ENCODE measurements at regions not wholly inside any gene's neighbourhood (a gene's known extent, or its start where the extent isn't known, plus 50 kb on each side); places are given as distances from the start of the nearest gene placed in this dataset.

GRCh38 chr1:29475326-29475725 is 239.0 kb downstream of the PTPRU start:
- no peak for DNase-seq

DNA sequence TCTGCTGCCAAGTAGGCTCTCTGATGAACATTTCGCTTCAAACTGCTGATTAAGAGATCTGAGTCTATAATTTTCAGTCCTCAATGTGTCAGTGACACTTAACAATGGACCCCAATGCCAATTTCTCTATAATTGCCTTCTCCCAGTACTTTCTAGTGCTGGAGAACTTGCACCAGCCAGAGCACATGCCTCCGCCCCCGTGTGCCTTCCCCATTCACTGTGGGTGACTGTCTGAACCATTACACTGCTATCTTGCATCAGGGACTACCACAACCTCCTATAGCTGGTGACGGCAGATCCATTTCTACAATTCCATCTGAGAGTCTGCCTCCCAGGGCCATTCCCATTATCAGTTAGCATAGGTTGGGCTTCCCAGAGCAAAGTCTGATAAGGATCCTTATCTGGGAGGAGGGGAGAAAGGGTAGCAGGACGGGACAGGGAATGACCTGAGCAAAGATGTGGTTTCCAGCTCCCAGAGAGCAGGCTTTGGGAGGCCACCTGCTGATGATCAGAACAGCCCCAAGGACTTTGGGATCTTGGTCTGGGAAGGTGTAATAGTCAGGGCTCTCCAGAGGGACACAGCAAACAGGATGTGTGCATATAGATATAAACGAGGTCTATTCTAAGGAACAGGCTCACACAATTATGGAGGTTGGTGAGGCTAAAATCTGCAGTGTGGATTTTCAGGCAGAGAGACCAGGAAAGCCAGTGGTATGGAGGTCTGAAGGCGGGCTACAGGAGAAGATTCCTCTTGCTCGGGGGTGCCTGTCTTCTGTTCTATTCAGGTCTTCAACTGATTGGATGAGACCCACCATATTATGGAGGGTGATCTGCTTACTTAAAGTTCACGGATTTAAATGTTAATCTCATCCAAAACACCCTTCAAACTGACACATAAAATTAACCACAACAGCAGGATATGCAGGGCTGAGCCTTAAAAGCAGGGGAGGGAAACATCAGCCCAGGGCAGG is 238.2 kb downstream of the PTPRU start:
- peak in 1 of 3 experiments; percentile 32 for DNase-seq

GRCh38 chr1:29473161-29473855 is 237.0 kb downstream of the PTPRU start:
- DNase-seq = peak in 1 of 3 experiments; percentile 50

DNA sequence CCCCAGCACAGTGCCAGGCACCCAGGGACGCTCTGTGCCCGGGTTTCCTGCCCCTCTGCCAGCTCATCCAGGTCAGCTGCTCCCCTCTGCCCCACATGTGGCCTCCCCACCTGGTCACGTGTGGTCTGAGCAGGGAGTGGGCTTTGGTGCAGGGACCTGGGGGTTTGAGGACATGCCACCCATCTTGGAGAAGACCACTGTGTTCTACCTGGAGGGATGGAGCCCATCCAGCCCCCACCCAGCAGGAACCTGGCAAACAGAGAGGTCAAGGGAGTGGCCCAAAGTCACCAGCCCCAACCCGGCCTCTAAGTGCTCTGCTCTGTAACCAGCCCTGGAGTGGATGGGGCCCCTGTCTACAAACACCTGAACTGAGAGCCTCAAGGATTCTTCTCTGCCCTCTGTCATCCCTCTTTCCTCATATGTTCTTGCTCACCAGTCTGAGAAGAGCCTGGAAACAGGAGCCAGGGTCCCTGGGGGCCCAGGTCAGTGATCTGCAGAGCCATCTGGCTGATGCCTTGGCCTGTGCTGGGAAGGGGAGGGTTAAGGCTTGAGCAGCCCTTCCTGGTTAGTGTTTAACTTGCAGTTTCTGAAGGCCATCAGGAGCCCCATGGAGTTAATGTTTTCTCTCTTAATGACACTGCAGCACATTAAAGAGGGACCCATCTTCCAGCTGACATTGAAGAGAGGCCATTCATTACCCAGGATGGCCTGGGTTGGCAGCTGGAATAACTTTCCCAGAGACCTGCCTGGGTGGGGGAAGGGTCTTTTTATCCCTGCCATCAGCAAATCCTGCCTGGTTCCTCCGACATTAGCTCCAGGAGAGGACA is 235.4 kb downstream of the PTPRU start:
- peak; percentile 58 to 90 (median 82) for DNase-seq

DNA sequence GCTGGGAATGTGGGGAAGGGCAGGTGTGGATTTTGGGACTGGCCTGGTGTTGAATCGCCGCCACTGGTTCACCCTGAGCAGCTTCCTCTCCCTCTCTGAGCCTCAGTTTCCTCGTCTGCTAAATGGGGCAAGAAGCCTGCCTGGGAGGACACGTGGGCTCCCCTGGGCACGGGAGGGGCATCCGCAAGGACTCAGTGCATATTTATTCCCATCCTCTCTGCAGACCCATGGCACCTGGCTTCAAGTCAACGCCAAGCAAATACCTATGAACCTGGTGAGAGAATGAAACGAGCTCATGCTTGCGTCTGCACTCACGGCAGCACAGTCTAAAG is 234.4 kb downstream of the PTPRU start:
- DNase-seq = no peak

DNA sequence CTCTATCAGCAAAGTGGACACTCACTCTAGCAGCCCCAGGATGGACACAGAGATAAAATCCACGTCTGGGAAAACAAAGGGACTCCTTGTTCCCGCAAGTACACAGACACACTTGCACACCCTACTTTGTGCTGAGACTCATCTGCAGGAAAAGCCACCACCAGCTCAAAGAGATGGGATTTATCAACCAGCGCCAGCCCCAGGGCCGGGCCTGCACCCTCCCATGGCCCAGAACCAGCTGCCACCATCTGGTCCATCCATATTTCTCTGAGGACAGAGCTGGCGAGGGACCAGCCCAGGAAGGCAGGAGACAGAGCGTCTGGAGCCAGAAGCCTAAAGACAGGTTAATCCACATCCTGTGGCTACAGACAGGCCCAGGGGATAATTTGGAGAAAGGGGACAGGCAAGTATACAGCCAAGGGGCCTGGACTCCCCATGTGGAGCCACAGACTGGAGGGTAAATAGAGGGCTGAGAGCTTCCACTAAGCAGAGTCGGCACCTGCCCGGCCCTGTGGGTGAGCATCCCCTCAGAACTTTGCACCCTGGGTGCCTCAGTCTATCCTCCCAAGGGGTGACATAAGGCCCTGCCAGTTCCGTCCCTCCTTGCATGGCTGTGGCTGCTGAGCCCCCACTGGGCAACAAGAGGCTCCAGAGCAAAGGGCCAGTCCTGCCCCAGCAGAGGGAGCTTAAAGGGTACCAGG is 233.9 kb downstream of the PTPRU start:
- peak in 2 of 3 experiments; percentile 14 to 29 for DNase-seq

GRCh38 chr1:29469457-29469856 is 233.1 kb downstream of the PTPRU start:
- no peak for DNase-seq

DNA sequence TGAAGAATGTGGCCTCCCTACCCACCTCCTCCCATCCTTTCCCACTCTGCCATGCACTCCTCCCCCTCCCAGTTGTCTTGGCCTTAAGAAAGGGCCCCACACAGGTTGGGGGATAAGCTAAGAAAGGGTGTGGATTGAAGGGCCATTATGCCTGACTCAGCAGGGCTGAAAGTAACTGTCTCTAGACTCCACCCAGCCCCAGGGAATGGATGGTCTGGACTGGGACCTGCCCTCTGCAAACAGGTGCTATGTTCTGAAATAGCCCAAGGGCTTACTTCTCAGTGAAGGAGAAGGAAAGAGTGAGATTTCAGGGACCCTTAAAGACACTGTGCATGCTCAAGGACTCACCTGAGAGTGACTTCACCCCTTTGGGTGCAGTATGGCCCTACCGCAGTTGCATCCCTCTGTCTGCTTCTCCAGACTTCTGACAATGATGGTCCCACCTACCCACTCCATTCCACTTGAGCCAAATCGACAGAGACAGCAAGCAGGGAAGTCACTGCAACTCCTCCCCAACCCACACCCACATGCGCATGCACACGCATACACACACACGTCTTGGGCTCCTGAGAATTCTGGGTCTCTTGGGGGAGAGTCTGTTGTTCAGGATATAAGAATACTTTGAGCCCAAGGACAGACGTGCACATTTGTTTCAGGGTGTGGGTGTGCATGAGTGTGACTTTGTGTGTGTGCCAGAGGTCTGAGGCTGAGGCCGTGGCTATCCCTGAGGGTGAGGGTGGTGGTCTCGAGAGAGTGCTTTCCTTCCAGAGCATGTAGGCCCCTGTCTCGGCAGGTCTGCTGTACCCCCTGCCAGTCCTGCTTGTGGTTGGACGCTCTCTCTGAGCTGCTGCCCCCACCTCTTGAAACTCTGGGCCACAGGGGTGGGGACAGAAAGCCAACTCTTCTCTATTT is 231.9 kb downstream of the PTPRU start:
- DNase-seq = no peak

DNA sequence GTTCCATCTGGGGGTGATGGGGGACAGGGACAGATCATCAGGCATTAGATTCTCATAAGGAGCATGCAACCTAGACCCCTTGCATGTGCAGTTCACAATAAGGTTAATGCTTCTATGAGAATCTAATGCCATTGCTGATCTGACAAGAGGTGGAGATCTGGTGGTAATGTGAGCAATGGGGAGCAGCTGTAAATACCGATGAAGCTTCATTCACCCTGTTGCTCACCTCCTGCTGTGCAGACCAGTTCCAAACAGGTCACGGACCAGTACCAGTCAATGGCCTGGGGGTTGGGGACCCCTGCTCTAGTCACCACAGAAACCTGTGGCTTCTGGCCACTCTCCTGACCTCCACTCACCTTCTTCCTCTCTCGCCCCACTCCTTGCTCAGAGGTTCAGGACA is 229.9 kb downstream of the PTPRU start:
- no peak for DNase-seq

- DNase-seq = no peak
Observed at GRCh38 chr1:29465755-29466154, 229.4 kb downstream of the PTPRU start.

- no peak for DNase-seq
Observed at GRCh38 chr1:29462096-29462495, 225.8 kb downstream of the PTPRU start.

DNA sequence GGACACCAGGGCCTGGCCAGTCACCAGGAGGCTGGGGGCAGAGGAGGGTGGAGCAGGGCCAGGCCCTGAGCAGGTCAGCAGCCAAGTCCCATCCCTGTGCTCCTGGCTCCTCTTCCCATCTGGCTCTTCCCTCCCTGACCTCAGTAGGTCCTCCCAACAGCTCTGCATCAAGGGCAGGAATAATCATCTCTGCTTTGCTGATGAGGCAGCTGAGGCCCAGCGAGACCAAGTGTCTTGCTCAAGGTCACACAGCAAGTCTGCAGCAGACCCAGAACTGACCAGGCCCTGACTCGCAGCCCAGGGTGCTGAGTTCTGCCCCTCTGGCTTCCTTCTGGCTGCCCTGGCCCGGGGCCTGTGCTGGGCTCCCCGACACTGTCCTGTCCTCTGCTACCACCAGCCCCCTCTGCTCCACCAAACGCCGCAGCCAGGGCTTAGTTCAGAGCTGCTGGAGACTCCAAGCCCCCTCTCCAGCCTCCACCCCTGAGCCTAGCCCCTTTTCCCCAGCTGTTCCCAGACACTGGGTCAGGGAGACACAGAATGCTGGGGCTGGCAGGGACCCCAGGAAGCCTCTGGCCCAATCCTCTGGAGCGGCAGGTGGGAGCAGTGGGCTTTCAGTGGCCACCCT is 224.9 kb downstream of the PTPRU start:
- DNase-seq = no peak

GRCh38 chr1:29460694-29461093 is 224.4 kb downstream of the PTPRU start:
- DNase-seq = no peak

- DNase-seq = peak in 2 of 3 experiments; percentile 42 to 59
Observed at GRCh38 chr1:29460041-29460610, 223.8 kb downstream of the PTPRU start.

DNA sequence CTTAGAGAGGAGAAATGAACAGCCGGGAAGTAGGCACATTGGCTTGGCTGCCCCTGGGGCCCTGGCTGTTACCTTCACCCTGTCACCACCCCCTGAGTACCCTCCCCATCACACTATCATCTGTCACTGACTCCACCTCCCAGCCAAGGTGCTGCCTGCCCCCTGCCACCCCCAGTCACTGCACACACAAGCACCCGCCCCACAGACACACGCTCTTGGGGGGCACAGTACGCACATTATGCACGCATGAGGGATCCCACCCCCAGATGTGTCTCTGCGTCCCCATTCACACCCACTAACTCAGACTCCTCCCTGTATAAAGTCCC is 223.3 kb downstream of the PTPRU start:
- peak in 2 of 3 experiments; percentile 44 to 51 for DNase-seq

- no peak for DNase-seq
Observed at GRCh38 chr1:29458737-29459619, 222.7 kb downstream of the PTPRU start.

GRCh38 chr1:29457496-29458368 is 221.4 kb downstream of the PTPRU start:
- no peak for DNase-seq

- no peak for DNase-seq
Observed at GRCh38 chr1:29456685-29457435, 220.5 kb downstream of the PTPRU start.

Data from NCI-H1417 (cell line).